ENCODE measurements at regions not wholly inside any gene's neighbourhood (a gene's known extent, or its start where the extent isn't known, plus 50 kb on each side); places are given as distances from the start of the nearest gene placed in this dataset.

- no peak for DNase-seq
These were observed 371.9 kb downstream of the BMPER start for GRCh38 chr7:34277016-34277802.

GRCh38 chr7:34277803-34278199 lies 372.5 kb downstream of the BMPER start:
- no peak for DNase-seq

GRCh38 chr7:34281260-34281659 lies 375.9 kb downstream of the BMPER start:
- no peak for DNase-seq

DNA sequence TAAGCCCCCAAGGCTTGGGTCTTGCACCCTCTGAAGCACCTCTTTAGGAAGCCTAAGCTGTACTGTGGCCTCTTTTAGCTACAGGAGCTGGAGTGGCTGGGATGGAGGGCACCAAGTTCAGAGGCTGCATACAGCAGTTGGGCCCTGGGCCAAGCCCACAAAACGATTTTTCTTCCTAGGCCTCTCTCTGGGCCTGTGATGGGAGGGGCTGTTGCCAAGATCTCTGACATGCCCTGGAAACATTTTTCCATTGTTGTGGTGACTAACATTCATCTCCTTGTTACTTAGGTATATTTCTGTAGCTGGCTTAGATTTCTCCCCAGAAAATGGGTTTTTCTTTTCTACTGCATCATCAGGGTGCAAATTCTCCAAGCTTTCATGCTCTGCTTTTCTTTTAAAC lies 375.7 kb upstream of the NPSR1 start:
- DNase-seq: no peak

DNA sequence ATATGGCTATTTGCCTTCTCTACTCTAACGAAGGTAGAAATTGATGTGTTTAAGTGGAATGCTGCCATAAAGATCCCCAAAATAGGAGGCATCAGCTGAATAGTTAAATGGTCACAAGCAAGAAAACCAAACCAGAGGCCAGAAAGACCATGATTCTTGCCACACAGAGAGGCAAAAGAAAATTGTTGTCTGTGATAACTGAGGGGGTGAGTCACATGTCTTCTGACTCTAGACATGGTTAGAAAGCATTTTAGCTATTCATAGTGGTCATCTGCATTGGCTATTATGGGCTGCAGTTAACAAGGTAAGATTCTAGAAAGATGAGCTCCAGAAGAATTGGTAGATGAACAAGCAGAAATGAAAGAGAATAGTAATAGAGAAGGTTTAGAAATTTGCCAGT lies 361.4 kb upstream of the NPSR1 start:
- DNase-seq: no peak

- DNase-seq: no peak
These were observed 359.5 kb upstream of the NPSR1 start for GRCh38 chr7:34298492-34299013.

- DNase-seq: no peak
These were observed 359.0 kb upstream of the NPSR1 start for GRCh38 chr7:34299066-34299465.

DNA sequence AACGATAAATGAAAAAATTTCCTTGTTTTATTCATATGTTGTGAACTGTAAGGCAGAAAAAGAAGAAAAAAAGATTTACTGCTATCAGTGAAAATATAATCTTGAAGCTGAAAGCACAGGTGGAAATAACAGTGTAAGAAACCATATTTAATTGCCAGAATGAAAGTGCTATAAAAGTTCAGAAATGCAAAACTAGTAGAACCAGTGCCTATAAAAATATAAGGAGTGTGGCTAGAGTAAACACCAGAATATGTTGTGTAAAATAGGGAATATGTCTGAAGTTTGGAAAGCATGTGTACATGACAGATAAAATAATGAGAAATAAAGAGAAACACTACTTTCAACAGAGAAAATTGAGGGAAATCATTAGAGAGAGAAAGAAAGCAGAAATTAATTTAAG lies 350.5 kb upstream of the NPSR1 start:
- DNase-seq: no peak

DNA sequence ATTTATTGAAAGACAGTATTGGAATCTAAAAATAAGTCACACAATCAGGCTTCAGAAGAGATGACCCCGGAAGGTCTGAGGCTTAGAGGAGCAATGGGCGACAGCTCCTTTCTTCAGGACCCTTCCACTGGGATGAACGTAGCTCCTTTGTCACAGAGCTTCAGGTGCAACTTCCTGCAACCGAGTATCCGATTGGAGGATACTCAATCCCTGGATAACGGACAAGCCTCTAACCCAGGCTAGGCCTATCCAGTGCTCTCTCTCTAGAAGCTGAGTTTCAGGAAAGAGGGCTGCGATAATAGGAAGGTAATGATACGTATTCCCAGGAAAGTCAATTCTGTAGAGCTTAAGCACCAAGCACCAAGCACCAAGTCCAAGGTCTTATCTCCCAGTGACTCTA lies 349.4 kb upstream of the NPSR1 start:
- no peak for DNase-seq

DNA sequence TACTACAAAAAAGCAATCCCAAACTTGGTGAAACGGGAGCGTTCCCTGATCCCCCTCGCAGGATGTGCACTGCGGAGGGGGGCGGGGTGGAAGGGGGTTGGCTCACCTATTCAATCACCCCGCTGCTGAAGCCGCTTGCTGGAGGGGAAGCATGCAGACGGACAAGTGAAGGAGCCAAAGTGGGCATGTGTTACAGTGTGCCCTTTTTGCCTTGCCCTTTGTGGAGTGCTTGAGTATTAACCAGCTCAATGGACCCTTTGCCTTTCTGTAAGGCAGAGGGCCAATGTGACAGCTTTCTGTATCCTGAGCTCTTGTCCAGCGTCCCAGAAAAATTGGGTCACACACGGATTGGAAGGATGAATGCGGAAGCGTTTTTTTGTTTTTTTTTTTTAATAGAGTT lies 348.9 kb upstream of the NPSR1 start:
- no peak for DNase-seq

DNA sequence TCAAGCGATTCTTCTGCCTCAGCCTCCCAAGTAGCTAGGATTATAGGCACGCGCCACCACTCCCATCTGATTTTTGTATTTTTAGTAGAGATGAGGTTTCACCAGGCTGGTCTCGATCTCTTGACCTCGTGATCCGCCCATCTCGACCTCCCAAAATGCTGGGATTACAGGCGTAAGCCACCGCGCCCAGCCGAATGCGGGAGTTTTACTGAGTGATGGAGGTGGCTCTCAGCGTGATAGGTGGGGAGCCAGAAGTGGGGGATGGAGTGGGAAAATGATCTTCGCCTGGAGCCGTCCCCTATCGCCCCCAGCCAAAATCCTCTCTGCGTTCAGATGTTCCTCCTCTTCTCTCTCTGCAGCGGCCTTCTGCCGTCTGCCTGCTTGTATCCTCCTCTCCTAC lies 348.4 kb upstream of the NPSR1 start:
- no peak for DNase-seq

DNA sequence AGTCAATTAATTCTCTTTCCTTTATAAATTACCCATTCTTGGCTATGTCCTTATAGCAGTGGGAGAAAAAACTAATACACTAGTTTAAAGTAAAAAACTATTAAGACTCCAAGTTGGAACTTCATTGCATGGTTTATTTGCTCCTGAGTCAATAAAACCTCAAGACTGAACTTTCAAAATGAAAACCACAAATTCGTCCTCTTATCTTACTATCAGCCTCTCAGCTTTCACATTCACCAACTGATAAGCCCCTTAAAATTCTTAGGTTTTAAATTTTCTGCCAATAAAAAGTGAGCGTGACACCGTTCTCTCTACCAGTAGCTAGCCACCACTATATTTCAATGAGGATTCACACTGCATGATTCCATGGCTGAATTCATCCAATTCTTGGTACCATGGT lies 346.4 kb upstream of the NPSR1 start:
- DNase-seq: no peak

DNA sequence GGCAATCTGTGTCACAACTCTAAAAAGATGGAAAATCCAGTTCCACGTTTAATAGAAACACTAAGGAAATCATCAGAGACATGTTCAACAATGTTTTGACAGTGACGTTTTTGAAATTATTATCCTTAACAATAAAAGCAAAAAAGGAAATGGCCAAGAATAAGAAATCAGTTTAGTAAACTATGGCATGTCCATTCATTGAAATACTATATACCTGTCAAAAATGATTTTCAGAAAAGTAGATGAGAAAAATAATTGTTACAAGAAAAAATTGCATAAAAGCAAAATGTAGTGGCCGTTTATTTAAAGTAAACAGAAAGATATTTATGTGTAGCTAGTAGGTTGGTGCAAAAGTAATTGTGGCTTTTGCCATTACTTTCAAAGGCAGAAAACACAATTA lies 345.4 kb upstream of the NPSR1 start:
- DNase-seq: no peak

DNA sequence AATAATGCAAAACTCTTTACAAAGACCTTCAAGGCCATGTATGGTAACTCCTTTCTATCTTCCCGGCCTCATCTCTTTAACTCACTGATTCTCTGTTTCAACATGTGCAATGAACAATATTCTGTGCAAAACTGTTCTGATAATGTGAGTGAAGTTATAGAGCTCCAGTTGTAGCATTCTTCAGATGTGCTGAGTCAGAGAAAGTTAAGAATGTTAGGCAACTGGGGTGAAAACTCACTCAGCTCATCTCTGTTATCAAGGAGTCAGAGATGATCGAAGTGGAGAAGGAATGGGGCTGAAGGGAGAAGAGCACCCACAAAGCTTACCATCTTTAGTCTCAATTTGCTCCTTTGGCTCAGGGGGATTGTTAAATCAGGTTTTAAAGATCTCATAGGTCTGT lies 344.7 kb upstream of the NPSR1 start:
- no peak for DNase-seq

DNA sequence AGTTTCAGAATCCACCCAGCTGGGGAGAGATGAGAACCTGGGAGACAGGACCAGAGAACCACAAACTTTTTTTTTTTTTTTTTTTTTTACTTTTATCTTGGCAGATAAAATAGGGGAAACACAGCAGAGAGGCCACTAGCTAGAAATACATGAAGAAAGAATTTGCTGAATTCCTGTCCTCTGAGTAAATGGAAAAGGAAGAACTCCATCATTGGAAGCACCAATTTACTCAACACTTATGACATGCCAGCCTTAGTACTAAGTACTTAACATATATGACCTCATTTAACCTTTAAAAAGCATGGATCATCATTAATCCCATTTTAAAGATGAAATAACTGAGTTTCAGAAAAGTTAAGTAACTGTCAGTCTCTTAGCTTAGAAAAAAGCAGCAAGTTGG lies 343.0 kb upstream of the NPSR1 start:
- no peak for DNase-seq

DNA sequence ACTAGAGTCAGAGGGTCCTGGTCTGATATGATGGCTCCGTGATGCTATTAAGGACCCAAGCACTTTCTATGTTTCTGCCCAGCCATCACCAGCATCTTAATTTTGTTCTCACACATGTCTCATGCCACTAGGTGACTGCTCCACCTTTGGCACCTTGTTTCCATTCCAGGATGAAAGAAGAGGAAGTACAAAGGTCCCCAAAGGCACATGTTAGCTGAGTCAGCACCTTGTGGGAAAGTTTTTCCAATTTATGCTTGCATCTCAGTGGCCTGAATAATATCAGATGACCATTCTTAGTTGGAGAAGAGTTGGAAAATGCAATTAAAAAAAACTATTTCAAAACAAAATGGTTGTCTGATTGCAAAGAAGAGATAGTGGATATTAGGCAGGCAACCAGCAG lies 341.0 kb upstream of the NPSR1 start:
- no peak for DNase-seq

DNA sequence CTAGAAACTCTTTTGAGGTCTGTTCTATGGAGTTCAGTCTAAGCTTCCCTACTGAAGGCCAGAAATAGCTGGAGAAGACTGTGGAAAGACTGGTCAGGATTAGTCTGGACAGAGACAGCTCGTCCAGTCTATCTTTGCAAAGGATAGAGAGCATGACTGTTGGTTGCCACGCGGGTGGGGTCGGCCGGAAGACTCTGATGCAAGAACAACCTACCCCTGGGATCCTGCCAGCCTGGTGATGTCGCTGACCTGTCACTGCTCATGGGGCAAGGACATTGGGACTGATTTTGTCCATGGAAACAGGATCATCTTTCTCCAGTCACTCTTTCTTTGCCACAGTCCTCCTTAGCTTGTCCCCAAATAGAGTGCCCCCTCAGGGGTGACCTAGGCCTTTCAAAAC lies 337.6 kb upstream of the NPSR1 start:
- no peak for DNase-seq

DNA sequence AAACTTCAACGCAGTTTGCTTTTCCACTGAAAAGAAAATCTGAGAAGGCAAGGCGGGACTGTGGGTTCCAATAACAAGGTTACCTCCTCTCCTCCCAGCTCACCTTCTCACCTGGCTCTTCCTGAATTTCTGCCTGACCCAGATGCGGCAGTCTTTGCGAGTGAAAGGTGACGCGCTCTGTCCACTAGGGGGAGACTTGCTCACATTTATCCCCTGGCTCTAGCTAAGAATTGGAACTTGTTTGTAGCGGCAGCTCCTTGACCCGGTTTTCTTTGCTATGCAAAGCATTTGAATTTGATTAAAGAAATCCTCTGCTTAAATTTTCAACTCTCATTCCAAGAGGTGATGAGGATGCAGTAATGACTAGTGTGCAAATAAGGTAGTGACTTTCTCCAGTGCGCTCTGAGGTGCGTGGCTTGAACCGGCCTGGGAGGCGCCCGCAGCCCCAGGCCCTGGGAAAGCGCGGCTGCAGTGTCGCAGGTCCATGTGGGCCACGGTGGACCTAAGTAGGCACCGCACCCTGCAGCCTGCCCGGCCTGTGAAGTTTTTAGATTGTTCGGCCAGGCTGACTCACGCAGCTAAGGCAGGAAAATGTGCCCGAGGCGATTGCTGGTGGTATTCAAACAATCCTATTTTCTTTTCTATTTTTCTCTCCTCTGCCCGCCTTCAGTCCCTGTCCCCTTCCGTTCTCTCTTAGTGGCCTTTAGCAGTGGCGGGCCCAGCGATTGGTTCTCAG lies 336.9 kb upstream of the NPSR1 start:
- peak; percentile 38 to 60 (median 50) for DNase-seq

GRCh38 chr7:34322841-34323240 lies 335.2 kb upstream of the NPSR1 start:
- DNase-seq: no peak

DNA sequence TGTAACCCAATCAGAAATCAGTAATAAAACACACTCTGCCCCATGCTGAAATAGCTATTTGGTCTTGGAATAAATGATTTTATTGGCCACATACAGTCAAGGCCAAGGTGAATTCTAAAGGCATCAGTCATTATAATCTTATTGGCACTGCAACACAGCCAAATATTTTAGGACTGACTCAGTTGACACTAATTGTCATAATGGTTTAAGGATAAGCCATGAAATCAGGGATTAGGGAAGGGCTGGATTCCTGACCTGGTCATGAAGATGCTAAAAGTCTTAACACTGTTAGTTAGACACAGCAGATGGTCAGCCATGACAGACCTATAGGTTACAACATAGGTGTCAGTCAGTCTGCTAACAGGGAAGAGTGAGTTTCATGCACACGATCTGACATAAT lies 330.3 kb upstream of the NPSR1 start:
- no peak for DNase-seq

DNA sequence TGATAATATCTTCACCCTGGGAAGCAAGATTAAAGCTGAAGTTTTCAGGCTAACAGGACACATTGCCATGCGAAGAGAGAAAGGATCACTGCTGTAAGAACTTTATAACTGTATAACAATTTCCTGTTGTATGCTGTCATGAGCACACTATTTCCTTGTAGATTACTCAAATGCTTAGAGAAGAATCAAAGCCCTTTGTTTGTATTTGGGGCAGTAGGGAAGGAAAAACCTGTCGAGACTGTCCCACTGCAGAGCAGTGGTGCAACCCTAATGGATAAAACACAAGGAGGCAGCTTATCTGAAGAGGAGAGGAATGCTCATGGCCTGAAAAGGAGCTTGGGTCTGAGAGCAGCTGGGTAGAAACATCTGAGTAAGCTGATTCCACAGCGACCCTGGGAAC lies 327.7 kb upstream of the NPSR1 start:
- no peak for DNase-seq

- DNase-seq: no peak
These were observed 326.9 kb upstream of the NPSR1 start for GRCh38 chr7:34331102-34331501.

- DNase-seq: no peak
These were observed 326.0 kb upstream of the NPSR1 start for GRCh38 chr7:34332006-34332405.

DNA sequence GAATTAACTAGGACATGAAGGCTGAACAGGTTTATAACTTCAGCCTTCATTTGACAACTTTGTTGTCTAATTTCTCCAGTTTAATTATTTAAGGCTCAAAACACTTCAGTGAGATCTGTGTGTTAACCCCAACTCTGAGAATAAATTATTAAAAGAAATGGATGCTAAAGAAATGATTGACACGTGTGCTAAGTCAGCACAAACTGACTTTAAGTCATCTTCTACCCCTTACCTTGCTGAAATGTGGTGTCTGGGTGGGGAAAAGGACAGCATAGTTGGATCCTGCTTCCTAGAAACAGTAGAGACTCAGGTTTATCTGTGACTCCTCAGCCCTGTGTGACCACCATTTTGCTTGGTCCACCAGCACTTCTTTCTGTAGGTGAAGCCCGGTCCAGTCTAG lies 324.8 kb upstream of the NPSR1 start:
- no peak for DNase-seq
